Left ventricle myocardium superior (tissue), 1 donor: ENCODE measurements at regions not wholly inside any gene's neighbourhood (a gene's known extent, or its start where the extent isn't known, plus 50 kb on each side); places are given as distances from the start of the nearest gene placed in this dataset.
A peak's percentile ranks its signal among the peaks of the same experiment; 100 is the strongest.

ENCODE experiments used
- ATAC-seq: fragments of 200-7000 bp; cut with Tn5 transposase; one replicate; pipeline ENCODE4 v1.9.1; 2020; ENCODE audit warnings: mild to moderate bottlenecking, moderate library complexity
- DNase-seq: peaks from one replicate; pipeline ENCODE4 v3.0.0-alpha.2; 2020
- intact Hi-C: fragments of 100-400 bp; cut with micrococcal nuclease; formaldehyde crosslinking; loops from one replicate; pipeline ENCODE4 v1.11.0; 2022
- donor health status: DM: no; HTN: yes; CAD: no; lungs with severe emphysema.

- intact Hi-C loops, result no loop called here
- ATAC-seq (no peak), DNase-seq (no peak)
Measured at GRCh38 chrX:39175418-39176057, 374.3 kb downstream of the MID1IP1 start.

- intact Hi-C loops, result no loop called here
- ATAC-seq, result no peak
- DNase-seq, result no peak
Measured at GRCh38 chrX:39176105-39176504, 374.8 kb downstream of the MID1IP1 start.

GRCh38 chrX:39189431-39189830, 388.2 kb downstream of the MID1IP1 start:
- no peak for DNase-seq
- no peak for ATAC-seq
- intact Hi-C loops, result no loop called here

- DNase-seq (no peak), ATAC-seq (no peak)
- intact Hi-C loops, result no loop called here
Measured at GRCh38 chrX:39194673-39195072, 393.4 kb downstream of the MID1IP1 start.

- intact Hi-C loops, result no loop called here
- ATAC-seq (no peak), DNase-seq (no peak)
Measured at GRCh38 chrX:39195156-39195555, 393.9 kb downstream of the MID1IP1 start.

- DNase-seq (no peak), ATAC-seq (peak; percentile 25)
- intact Hi-C loops, result no loop called here
Measured at GRCh38 chrX:39196192-39197102, 395.2 kb downstream of the MID1IP1 start.

- intact Hi-C loops, result no loop called here
- ATAC-seq (no peak), DNase-seq (no peak)
Measured at GRCh38 chrX:39199429-39199828, 398.2 kb downstream of the MID1IP1 start.

GRCh38 chrX:39201305-39201990, 400.2 kb downstream of the MID1IP1 start:
- intact Hi-C loops, result no loop called here
- ATAC-seq (no peak), DNase-seq (no peak)

- DNase-seq (no peak), ATAC-seq (no peak)
- intact Hi-C loops, result no loop called here
Measured at GRCh38 chrX:39202641-39203040, 401.4 kb downstream of the MID1IP1 start.

GRCh38 chrX:39203427-39203826, 402.2 kb downstream of the MID1IP1 start:
- intact Hi-C loops, result no loop called here
- ATAC-seq (no peak), DNase-seq (no peak)

- intact Hi-C loops, result no loop called here
- ATAC-seq (no peak), DNase-seq (no peak)
Measured at GRCh38 chrX:39204353-39204752, 403.1 kb downstream of the MID1IP1 start.

GRCh38 chrX:39204945-39205344, 403.7 kb downstream of the MID1IP1 start:
- DNase-seq (no peak), ATAC-seq (no peak)
- intact Hi-C loops, result no loop called here

GRCh38 chrX:39205467-39205866, 404.2 kb downstream of the MID1IP1 start:
- intact Hi-C loops, result no loop called here
- no peak for DNase-seq

GRCh38 chrX:39206399-39207145, 405.3 kb downstream of the MID1IP1 start:
- DNase-seq, result no peak
- intact Hi-C loops, result no loop called here
- ATAC-seq, result no peak

More at GRCh38 chrX:39205467-39205866, 404.2 kb downstream of the MID1IP1 start:
- no peak for ATAC-seq

GRCh38 chrX:39211501-39211900, 410.2 kb downstream of the MID1IP1 start:
- DNase-seq (no peak), ATAC-seq (no peak)
- intact Hi-C loops, result no loop called here

GRCh38 chrX:39212456-39212855, 411.2 kb downstream of the MID1IP1 start:
- ATAC-seq (no peak), DNase-seq (no peak)
- intact Hi-C loops, result no loop called here

GRCh38 chrX:39214387-39215126, 413.3 kb downstream of the MID1IP1 start:
- intact Hi-C loops, result no loop called here
- DNase-seq, result no peak
- no peak for ATAC-seq

- DNase-seq, result no peak
- no peak for ATAC-seq
- intact Hi-C loops, result no loop called here
Measured at GRCh38 chrX:39220952-39221351, 419.7 kb downstream of the MID1IP1 start.
